GM18907 (cell line): ENCODE measurements at regions not wholly inside any gene's neighbourhood (a gene's known extent, or its start where the extent isn't known, plus 50 kb on each side); places are given as distances from the start of the nearest gene placed in this dataset.

Experiments
- ATAC-seq: cut with Tn5 transposase; IDR thresholded peaks from one replicate; pipeline ENCODE4 v1.9.1; 2021; ENCODE audit warnings: mild to moderate bottlenecking, moderate library complexity; ENCODE audit not compliant: unreplicated experiment

GRCh38 chr14:71273366-71273765, 366.1 kb downstream of the PCNX1 start:
- ATAC-seq, result no peak

DNA sequence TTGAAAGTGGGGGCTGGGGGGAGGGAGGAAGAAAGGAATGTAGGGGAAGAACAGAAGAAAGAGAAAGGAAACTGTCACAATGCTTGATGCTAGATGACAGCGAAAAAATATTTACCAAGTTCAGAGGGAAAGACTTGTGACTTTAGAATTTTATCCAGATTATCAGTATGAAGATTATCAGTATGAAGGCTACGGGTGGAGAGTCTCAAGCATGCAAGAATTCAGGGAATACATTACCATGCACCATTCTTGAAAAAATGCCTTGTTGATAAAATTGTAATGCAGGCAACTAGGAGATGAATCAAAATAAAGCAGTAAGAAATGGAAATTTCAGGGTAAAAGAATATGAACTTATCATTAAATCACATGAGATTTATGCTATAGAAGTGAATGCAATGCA, 376.8 kb downstream of the PCNX1 start:
- ATAC-seq, result no peak

DNA sequence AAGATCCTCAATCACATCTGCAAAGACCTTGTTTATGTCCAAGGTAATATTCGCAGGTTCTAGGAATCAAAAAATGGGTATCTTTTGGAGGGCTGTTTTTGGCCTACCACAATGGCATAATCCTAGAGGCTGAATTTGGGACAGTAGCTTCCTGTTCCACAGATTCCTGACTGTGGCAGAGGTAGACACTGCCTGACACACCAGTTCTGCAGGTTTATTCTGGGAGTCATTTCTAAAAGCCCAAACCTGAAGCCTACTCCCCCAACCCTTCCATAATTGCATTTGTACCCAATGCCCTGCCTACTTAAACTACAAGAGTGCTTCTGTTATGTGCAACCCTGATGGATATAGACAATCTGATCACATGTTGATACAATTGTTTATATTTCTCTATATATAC, 378.9 kb downstream of the PCNX1 start:
- no peak for ATAC-seq

- no peak for ATAC-seq
Observed at GRCh38 chr14:71287567-71287966, 380.3 kb downstream of the PCNX1 start.

GRCh38 chr14:71289536-71289935, 382.3 kb downstream of the PCNX1 start:
- ATAC-seq, result peak; percentile 88

DNA sequence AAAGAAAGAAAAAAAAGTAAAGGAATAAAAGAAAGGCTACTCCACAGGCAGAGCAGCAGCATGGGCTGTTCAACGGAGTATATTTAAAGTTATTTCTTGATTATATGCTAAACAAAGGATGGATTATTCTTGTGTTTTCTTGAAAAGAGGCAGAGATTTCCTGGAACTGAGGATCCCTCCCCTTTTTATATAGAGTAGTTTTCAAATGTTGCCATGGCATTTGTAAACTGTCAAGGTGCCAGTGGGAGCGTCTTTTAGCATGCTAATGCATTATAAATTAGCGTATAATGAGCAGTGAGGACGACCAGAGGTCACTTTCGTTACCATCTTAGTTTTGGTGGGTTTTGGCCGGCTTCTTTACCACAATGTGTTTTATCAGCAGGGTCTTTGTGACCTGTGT, 383.0 kb downstream of the PCNX1 start:
- ATAC-seq, result no peak

DNA sequence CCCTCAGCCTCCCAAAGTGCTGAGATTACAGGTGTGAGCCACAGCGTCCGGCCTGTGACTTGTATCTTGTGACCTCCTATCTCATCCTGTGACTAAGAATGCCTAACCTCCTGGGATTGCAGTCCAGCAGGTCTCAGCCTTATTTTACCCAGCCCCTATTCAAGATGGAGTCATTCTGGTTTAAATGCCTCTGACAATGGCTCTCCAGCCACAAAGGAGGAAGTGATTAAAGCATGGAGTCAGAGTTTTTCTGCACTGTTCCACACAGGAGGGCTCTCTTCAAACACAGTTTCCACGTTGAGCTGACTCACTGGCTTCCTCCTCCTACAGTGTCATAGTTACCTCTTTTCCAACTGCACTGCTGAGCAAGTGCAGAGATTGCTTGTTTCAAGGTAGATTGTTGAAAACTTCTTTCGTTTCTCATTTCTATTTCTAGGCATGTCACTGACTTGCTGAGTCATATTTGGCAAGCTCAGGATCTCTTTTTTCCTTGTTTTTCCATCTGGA, 383.8 kb downstream of the PCNX1 start:
- ATAC-seq, result peak; percentile 58

DNA sequence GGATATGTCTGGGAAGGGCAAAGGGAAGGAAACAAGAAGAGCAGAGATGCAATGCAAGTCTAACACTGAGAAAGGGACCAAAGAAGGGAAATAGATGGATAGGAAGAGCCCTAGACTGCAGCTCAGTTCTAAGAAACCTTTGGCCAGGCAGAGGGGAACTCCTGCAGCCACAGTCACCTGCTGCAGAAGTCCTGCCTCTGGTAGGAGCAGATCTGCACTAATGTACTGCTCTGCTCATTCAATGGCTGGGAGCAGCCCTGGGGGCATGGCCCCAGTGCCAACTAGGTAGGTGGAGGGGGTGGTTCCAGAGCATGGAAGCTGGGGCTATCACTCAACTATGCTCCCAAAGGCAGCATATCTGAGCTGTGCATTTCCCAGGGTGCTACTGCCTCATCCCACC, 388.9 kb downstream of the PCNX1 start:
- ATAC-seq, result no peak

DNA sequence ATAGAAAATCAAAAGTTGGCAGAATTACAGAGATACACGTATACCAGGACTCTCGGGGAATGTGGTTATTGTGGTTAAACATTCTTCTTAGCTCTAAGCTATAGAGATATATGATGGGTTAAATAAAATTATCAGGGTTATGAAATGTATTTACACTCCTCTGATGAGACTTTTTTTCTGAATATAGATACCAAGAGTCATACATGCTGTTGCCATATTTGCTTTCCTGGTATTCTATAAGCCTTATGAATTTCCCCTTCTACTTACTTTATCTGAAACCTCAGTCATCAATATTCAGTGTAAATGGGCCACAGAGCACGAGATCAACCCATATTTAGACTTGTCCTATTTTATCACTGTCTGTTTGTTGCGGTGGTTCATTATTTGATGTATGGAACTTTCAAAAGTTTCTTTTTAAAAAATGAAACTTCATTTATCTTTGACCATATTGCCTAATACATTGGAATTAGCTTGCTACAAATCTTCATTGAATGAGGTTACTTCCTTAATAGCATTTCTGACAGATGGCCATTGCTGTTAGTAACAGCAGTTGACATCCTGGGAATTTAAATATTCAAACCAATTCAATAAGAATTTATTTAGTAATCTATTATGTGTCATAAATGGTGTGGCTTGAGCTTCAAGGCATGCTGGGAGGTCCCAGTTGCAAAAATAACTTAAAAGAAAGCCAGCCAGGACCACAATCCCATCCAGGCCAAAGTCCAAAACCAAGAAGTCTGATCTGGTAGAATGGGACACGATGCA, 393.5 kb downstream of the PCNX1 start:
- ATAC-seq, result no peak

GRCh38 chr14:71301611-71302010, 394.4 kb downstream of the PCNX1 start:
- no peak for ATAC-seq

GRCh38 chr14:71304690-71305089, 397.4 kb downstream of the PCNX1 start:
- no peak for ATAC-seq

- ATAC-seq, result no peak
Observed at GRCh38 chr14:71308671-71309070, 401.4 kb downstream of the PCNX1 start.

- no peak for ATAC-seq
Observed at GRCh38 chr14:71309756-71310155, 402.5 kb downstream of the PCNX1 start.

DNA sequence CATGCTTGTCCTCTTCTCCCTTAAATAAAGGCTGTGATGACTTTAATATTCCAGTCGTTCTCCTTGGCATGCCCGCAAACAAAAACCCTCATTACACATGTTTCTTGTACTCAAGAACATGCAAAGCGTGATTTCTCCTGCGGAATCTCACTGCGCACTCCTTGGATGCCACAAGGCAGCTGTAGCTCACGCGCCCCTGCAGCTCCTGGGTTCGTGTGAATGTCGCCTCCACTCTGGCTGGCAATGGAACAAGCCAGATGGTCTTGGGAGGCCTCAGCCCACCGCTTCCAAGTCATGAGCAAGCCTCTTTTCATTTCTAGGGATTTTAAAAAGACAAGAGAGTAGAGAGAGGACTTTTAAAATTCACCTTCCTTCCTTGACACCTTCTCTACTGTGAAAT, 403.8 kb downstream of the PCNX1 start:
- no peak for ATAC-seq

DNA sequence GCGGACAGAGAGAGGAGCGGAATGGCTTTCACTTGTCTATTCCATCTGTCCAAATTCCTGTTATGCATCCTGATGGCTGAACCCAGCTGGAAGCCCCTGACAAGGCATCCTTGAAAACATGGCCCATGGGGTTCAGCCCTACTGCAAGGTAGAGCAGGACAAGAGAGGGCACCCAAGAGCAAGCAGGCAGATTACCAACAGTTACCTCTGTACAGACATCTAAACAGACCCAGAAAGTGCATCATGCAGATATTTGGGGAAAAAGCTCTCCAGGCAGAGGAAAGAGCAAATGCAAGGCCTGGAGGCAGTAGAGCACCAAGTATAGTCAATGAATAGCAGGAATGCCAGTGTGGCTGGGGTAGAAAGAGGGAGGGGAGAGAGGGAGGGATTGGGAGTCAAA, 407.5 kb downstream of the PCNX1 start:
- no peak for ATAC-seq

GRCh38 chr14:71317385-71318096, 410.3 kb downstream of the PCNX1 start:
- ATAC-seq, result no peak

- no peak for ATAC-seq
Observed at GRCh38 chr14:71318097-71318459, 410.8 kb downstream of the PCNX1 start.

GRCh38 chr14:71319666-71320065, 412.4 kb downstream of the PCNX1 start:
- no peak for ATAC-seq

DNA sequence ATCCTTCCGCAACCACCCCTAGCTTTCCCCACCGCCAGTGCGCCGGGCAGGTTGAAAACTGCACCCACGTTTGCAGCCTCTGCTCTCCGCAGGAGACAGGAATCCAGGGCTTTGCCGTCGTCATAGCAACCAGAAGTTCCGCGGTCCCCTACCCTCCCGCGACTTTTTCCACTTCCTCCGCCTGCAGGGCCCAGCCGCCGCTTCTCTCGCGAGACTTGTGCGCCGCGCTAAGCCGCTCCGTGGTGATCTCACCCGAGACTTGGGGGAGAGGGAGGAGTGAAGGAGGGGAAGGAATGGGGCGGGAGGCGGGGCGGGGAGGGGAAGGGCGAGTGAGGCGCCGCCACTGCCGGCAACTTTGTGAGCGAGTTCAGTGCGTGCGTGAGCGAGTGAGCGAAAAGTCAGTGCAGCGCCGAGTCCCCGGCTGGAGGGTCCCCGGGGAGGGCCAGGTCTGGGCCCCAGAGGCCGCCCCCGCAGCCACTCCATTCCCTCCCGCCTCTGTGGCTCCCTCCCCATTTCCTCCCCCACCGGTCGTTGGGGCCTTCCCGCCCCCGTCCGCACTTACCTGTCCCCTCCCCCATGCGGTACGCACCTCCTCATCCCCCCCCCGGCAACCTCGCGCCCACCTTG, 413.0 kb downstream of the PCNX1 start, which contains the start of gene SIPA1L1:
Gene SIPA1L1 (plus strand): TSS at position 370 of the 627 bp plus-strand sequence.
- ATAC-seq, result peak; percentile 80

DNA sequence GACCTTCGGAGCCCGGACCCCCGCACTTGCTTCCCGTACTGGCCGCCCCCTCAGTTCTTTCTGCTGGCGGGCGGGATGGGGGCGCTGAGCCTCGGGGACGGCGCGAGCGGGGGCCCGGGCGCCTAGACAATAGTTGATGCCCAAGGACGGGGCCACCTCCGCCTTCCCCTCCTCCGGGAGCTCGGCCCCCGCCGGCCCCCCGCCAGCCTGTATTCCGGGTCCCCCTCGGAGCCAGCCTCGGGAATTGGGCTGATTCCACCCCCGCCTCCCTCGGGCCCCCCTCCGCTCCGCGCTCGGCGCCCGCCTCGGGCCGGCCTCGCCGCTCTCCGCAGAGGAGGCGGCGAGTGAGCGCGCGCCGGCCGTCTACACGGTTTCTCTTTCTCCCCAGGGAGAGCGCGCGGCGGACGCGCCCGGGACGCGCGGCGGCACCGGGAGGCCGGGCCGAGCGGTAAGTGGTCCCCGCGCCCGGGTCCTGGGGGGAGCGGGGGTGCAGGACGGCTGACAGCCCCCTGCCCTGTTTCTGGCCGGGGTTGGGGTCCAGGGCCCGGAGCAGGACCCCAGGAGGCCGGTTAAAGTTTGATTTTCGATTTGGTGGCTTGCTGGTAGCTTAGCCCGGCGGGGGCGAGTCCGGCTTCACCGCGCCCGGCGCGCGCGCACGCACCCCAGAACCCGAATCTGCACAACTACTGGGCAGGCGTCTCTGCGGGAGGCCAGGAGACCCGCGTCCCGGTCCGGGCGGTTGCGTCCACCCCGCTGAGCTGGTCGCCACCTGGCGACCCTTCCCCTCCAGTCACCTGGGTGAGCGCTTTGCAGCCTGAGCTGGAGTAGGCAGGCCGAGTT, 413.7 kb downstream of the PCNX1 start:
- ATAC-seq, result peak; percentile 35
